GM23248 (cell line): ENCODE measurements at regions not wholly inside any gene's neighbourhood (a gene's known extent, or its start where the extent isn't known, plus 50 kb on each side); places are given as distances from the start of the nearest gene placed in this dataset.
"Not testable (repeated sequence)": the region's sequence is repeated elsewhere in the genome, so short reads cannot be mapped to it uniquely, and the experiment has no call there.

Source experiments
- DNase-seq: peaks from one replicate; pipeline ENCODE4 v3.0.0-alpha.2; 2015
- H2AFZ ChIP-seq: fragments of 200-600 bp; sonication (generic); 2 replicates; pipeline ENCODE4 v1.6.1; 2016; ENCODE audit warnings: antibody characterized with exemption
- H3F3A ChIP-seq: fragments of 200-600 bp; sonication (generic); 2 replicates; pipeline ENCODE4 v1.6.1; 2016; ENCODE audit warnings: mild to moderate bottlenecking, antibody characterized with exemption, mixed run types; ENCODE audit not compliant: insufficient read depth
- H3K27ac ChIP-seq: fragments of 200-600 bp; sonication (generic); 2 replicates; pipeline ENCODE4 v1.5.1; 2016; ENCODE audit warnings: mild to moderate bottlenecking
- H3K27me3 ChIP-seq: fragments of 200-600 bp; sonication (generic); replicated peaks from 2 replicates; pipeline ENCODE4 v1.6.1; 2016; ENCODE audit warnings: mild to moderate bottlenecking; ENCODE audit not compliant: insufficient read depth
- H3K36me3 ChIP-seq: fragments of 200-600 bp; sonication (generic); 2 replicates; pipeline ENCODE4 v1.6.1; 2016; ENCODE audit warnings: low read depth, mild to moderate bottlenecking
- H3K4me1 ChIP-seq: fragments of 200-600 bp; sonication (generic); 2 replicates; pipeline ENCODE4 v1.6.1; 2016; ENCODE audit warnings: mild to moderate bottlenecking; ENCODE audit not compliant: insufficient read depth
- H3K4me2 ChIP-seq: fragments of 200-600 bp; sonication (generic); one replicate; pipeline ENCODE4 v1.6.1; 2016; ENCODE audit warnings: mild to moderate bottlenecking; ENCODE audit not compliant: unreplicated experiment
- H3K4me3 ChIP-seq: fragments of 200-600 bp; sonication (generic); 2 replicates; pipeline ENCODE4 v1.5.1; 2016; ENCODE audit warnings: mild to moderate bottlenecking
- H3K79me2 ChIP-seq: fragments of 200-600 bp; sonication (generic); 2 replicates; pipeline ENCODE4 v1.6.1; 2016; ENCODE audit warnings: mild to moderate bottlenecking; ENCODE audit not compliant: insufficient read depth
- H3K9ac ChIP-seq: fragments of 200-600 bp; sonication (generic); 2 replicates; pipeline ENCODE4 v1.6.1; 2016; ENCODE audit warnings: mild to moderate bottlenecking
- H3K9me2 ChIP-seq: fragments of 200-600 bp; sonication (generic); 2 replicates; pipeline ENCODE4 v1.6.1; 2016; ENCODE audit warnings: mixed run types, mild to moderate bottlenecking, moderate library complexity; ENCODE audit not compliant: insufficient read depth
- H3K9me3 ChIP-seq: fragments of 200-600 bp; sonication (generic); one replicate; pipeline ENCODE4 v1.6.1; 2017; ENCODE audit warnings: low read depth
- H4K20me1 ChIP-seq: fragments of 200-600 bp; sonication (generic); 2 replicates; pipeline ENCODE4 v1.6.0; 2016; ENCODE audit not compliant: insufficient read depth
- EZH2 ChIP-seq: fragments of 200-600 bp; sonication (generic); IDR thresholded peaks from 2 replicates; pipeline ENCODE4 v1.6.1; 2018; ENCODE audit warnings: antibody characterized with exemption, mild to moderate bottlenecking; ENCODE audit not compliant: insufficient read depth, poor library complexity, severe bottlenecking
- EZH2phosphoT487 ChIP-seq: fragments of 200-600 bp; sonication (generic); IDR thresholded peaks from 2 replicates; pipeline ENCODE4 v1.6.1; 2018; ENCODE audit warnings: antibody characterized with exemption, moderate library complexity, mild to moderate bottlenecking, low read depth; ENCODE audit not compliant: insufficient read depth
- WGBS, 2 experiments: methylation state at CpG; one replicate each; pipeline ENCODE4 v1.1.6; 2015 to 2017; ENCODE audit warnings: low lambda C conversion rate in 2 of 2, low coverage in 1 of 2; ENCODE audit errors: missing lambda C conversion rate in 2 of 2; 5-methylcytosine and 5-hydroxymethylcytosine counted together
- in situ Hi-C: fragments of 300-500 bp; cut with MboI; formaldehyde crosslinking; loops from 2 replicates; pipeline ENCODE4 v1.15.0; 2020

DNA sequence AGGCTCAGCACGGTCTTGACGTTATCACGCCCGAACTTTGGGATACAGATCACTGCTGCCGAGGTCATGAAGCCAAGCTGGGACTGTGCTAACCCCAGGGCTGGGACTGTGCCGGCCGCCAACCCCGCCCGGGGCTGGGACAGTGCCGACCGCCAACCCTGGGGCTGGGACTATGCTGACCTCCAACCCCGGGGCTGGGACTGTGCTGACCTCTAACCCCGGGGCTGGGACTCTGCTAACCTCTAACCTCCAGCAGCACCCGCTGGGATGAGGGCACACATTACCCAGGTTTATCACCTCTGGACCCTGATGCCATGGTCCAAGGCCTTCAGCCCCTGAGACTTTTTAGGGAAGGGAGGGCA lies 129.7 kb downstream of the IGLL1 start:
- Histone ChIP-seq H2AFZ (no peak overlapping the region), H4K20me1 (no peaks in the 10 kb centered on the region), H3K4me1 (no peaks in the 10 kb centered on the region), H3K79me2 (no peaks in the 10 kb centered on the region), H3K4me3 (no peak overlapping the region), H3K36me3 (no peaks in the 10 kb centered on the region), H3K27me3 (no peaks in the 10 kb centered on the region; the same call in 1 of the 2 replicates), H3K27ac (no peak overlapping the region), H3K9ac (no peak overlapping the region), H3F3A (no peaks in the 10 kb centered on the region), H3K4me2 (no peak overlapping the region), H3K9me3 (no peaks in the 10 kb centered on the region), H3K9me2 (no peaks in the 10 kb centered on the region)
- TF ChIP-seq EZH2 (no peak), EZH2phosphoT487 (no peak)
- in situ Hi-C loops: no loop called here
- DNase-seq: no peak
- 82 to 84% methylated on average over 14 of the region's 14 CpGs for WGBS, 2 experiments

DNA sequence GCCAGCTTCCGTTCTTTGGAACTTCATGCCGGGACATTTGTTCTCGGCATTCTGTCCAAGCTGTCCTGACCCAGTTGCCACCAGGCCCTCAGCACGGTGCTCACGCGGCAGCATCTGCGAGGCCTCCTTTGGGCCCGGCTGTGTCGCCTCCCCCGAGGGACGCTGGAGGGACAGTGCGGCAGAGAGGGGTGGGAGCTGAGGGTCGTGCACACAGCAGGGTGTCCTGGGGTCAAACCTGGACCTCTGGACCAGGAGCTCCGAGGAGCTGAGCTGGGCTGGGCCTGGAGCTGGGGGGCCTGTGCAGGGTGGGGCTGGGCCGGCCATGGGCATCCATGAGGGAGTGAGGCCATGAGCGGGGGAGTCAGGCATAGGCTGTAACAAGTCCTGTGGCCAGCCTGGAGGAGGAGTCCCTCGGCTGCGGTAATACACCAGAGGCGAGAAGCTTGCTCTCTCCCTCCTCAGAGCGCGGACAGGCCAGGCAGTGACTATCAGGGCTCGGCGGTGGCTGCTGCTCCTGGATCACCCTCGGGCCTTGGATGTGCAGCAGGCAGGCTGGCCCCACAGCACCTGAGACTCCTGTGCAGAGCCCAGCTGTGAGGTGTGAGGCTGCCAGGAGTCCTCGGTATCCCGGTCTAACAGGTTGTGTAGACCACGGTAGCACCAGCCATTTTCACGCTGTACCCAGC lies 130.2 kb downstream of the IGLL1 start:
- H3K9ac ChIP-seq, H3K27ac ChIP-seq, H3K36me3 ChIP-seq, H3F3A ChIP-seq, H3K79me2 ChIP-seq, H3K27me3 ChIP-seq, H2AFZ ChIP-seq, H3K9me2 ChIP-seq, H3K9me3 ChIP-seq, H3K4me1 ChIP-seq, in situ Hi-C loops, DNase-seq, H4K20me1 ChIP-seq, H3K4me3 ChIP-seq, H3K4me2 ChIP-seq: not testable (repeated sequence)
- 75 to 78% methylated on average over 20 to 26 of the region's 28 CpGs for WGBS, 2 experiments

DNA sequence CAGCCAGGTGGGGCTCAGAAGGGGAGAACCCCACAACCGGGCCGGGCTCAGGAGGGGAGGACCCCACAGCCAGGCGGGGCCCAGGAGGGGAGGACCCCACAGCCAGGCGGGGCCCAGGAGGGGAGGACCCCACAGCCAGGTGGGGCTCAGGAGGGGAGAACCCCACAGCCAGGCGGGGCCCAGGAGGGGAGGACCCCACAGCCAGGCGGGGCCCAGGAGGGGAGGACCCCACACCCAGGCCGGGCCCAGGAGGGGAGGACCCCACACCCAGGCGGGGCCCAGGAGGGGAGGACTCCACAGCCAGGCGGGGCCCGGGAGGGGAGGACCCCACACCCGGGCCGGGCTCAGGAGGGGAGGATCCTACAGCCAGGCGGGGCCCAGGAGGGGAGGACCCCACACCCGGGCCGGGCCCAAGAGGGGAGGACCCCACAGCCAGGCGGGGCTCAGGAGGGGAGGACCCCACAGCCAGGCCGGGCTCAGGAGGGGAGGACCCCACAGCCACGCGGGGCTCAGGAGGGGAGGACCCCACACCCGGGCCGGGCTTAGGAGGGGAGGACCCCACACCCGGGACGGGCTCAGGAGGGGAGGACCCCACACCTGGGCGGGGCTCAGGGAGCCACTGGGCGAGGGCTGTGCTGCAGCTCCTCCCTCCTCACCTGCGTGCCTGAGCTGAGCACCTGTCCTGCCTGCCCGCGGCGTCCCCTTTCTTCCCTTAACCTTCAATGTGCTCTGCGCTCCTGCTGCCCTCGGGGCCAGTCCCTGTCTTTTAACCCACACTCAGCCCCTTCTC lies 131.4 kb downstream of the IGLL1 start:
- WGBS, 2 experiments: 43 to 57% methylated on average over 4 to 20 of the region's 31 CpGs
- H3K4me1 ChIP-seq, H3K9me3 ChIP-seq, H3K9ac ChIP-seq, H3K79me2 ChIP-seq, in situ Hi-C loops, H2AFZ ChIP-seq, H3K27ac ChIP-seq, H3K27me3 ChIP-seq, H3K4me2 ChIP-seq, DNase-seq, H3K36me3 ChIP-seq, H4K20me1 ChIP-seq, H3K4me3 ChIP-seq, H3F3A ChIP-seq, H3K9me2 ChIP-seq: not testable (repeated sequence)

DNA sequence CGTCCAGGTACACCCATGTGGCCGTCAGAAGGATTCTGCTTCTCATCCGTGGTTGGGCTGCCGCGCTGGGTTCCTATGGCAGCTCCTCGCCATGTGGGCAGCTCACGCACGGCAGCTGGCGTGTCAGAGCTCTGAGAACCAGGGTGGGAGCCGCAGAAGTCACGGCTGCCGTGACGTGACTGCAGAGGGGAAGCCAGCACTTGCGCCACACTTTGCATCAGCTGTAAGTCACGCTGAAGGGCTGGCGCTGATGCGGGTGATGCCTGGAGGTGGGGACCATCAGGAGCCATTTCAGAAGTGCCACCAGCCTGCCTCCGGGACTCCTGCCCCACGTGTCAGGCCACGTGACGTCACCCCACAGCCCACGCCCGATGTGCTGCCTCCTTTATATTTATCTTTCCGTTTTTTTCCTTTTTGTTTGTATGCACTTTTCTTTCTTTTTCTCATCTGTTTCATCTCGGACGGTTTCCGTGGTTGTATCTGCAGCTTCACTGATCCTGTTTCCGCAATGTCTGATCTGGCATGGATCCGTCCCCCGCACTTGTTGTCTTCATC lies 133.2 kb downstream of the IGLL1 start:
- no peak for TF ChIP-seq EZH2phosphoT487
- no peak for TF ChIP-seq EZH2
- H3K27me3 ChIP-seq: no peaks in the 10 kb centered on the region
- DNase-seq: no peak
- H3K9me2 ChIP-seq: no peaks in the 10 kb centered on the region
- no peaks in the 10 kb centered on the region for H3K36me3 ChIP-seq
- no peaks in the 10 kb centered on the region for H4K20me1 ChIP-seq
- H3K4me3 ChIP-seq: no peak overlapping the region
- H3K4me1 ChIP-seq: no peaks in the 10 kb centered on the region
- H3K79me2 ChIP-seq: no peaks in the 10 kb centered on the region
- WGBS, 2 experiments: 83 to 86% methylated on average over 23 to 30 of the region's 30 CpGs
- no peak overlapping the region for H2AFZ ChIP-seq
- in situ Hi-C loops: no loop called here
- H3F3A ChIP-seq: no peaks in the 10 kb centered on the region
- H3K9me3 ChIP-seq: no peaks in the 10 kb centered on the region
- H3K27ac ChIP-seq: no peak overlapping the region
- H3K9ac ChIP-seq: no peak overlapping the region
- no peak overlapping the region for H3K4me2 ChIP-seq

DNA sequence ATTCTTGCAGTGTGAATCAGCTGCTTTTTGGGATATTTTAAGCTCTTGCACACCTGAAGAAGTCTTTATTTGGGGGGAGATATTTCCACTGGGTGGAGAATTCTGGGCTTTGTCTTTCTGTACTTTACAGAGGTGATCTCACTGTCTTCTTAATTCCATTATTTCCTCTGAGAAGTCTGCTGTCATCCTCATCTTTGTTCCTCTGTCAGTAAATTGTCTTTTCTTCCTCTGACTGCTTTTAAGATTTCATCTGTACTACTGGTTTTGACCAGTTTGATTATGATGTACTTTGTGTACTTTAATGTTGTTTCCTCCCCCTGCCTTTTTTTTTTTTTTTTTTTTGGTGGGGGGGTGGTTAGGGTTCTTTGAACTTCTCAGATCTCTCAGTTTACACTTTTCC lies 133.9 kb downstream of the IGLL1 start:
- in situ Hi-C loops, H3K79me2 ChIP-seq, DNase-seq, H3K27ac ChIP-seq, H3F3A ChIP-seq, H3K4me2 ChIP-seq, H3K9me2 ChIP-seq, H3K4me1 ChIP-seq, H3K27me3 ChIP-seq, H3K36me3 ChIP-seq, H3K9me3 ChIP-seq, H3K4me3 ChIP-seq, H3K9ac ChIP-seq, H4K20me1 ChIP-seq, H2AFZ ChIP-seq: not testable (repeated sequence)

DNA sequence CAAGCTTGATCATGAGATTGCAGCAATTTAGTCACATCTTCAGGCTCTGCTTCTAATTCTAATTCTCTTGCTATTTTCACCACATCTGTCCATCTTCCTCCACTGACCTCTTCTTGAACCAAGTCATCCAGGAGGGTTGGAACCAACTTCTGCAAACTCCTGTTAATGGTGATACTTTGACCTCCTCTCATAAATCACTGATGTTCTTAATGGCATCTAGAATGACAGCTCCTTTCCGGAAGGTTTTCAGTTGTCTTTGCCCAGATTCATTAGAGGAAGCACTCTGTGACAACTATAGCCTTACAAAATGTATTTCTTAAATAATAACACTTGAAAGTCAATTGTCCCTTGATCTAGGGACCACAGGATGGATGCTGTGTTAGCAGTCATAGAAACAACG lies 136.2 kb downstream of the IGLL1 start:
- H3K27ac ChIP-seq, H3K27me3 ChIP-seq, H3K9me2 ChIP-seq, H3K79me2 ChIP-seq, H2AFZ ChIP-seq, H3F3A ChIP-seq, H3K9ac ChIP-seq, H3K4me3 ChIP-seq, DNase-seq, H3K36me3 ChIP-seq, H4K20me1 ChIP-seq, in situ Hi-C loops, H3K9me3 ChIP-seq, H3K4me2 ChIP-seq, H3K4me1 ChIP-seq: not testable (repeated sequence)
- WGBS, 2 experiments: 7 to 10% methylated on average over 2 of the region's 2 CpGs

DNA sequence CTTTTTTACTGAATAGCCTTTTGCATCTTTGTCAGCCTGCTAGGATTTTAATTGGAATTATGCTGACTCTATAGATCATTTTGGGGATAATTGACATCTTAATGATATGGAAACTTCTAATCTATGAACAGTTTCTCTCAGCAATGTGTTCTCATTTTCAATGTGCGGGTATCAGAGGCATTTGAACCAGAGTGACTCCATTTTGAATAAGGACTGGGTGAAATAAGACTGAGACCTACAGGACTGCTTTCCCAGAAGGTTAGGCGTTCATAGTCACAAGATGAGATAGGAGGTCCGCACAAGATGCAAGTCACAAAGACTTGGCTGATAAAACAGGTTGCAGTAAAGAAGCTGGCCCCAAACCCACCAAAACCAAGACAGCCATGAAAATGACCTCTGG lies 140.5 kb downstream of the IGLL1 start:
- H3K36me3 ChIP-seq, H4K20me1 ChIP-seq, H3F3A ChIP-seq, DNase-seq, H3K79me2 ChIP-seq, H3K4me2 ChIP-seq, H3K9me3 ChIP-seq, in situ Hi-C loops, H3K9me2 ChIP-seq, H3K9ac ChIP-seq, H3K27me3 ChIP-seq, H3K27ac ChIP-seq, H3K4me1 ChIP-seq, H2AFZ ChIP-seq, H3K4me3 ChIP-seq: not testable (repeated sequence)
- 50 to 52% methylated on average over 3 of the region's 3 CpGs for WGBS, 2 experiments
